ENCODE measurements at regions not wholly inside any gene's neighbourhood (a gene's known extent, or its start where the extent isn't known, plus 50 kb on each side); places are given as distances from the start of the nearest gene placed in this dataset.

GRCh38 chr2:14303366-14304115 lies 329.0 kb upstream of the LRATD1 start:
- H3K4me2 ChIP-seq (ENCODE audit: control insufficient read depth, extremely low read depth, insufficient read depth, low read depth, low read length): no peak overlapping the region
- dilution Hi-C loops (cut with MboI; ENCODE audit: extremely low pct_ligation_motif_present, low sequenced_read_pairs): no loop called here

GRCh38 chr2:14304326-14304725 lies 328.2 kb upstream of the LRATD1 start:
- H3K4me2 ChIP-seq (ENCODE audit: control insufficient read depth, extremely low read depth, insufficient read depth, low read depth, low read length): no peak overlapping the region
- H3K27me3 ChIP-seq (ENCODE audit: control insufficient read depth, extremely low read depth, insufficient read depth, low read length): no peaks in the 10 kb centered on the region
- no peaks in the 10 kb centered on the region for H3K4me1 ChIP-seq (ENCODE audit: control insufficient read depth, extremely low read depth, insufficient read depth, low read length)
- no peaks in the 10 kb centered on the region for H4K20me1 ChIP-seq (ENCODE audit: control insufficient read depth, extremely low read depth, insufficient read depth, low read length)
- H3K36me3 ChIP-seq (ENCODE audit: control insufficient read depth in 2 of 2, extremely low read depth in 1 of 2, insufficient read depth in 2 of 2, low read length in 2 of 2): no peaks in the 10 kb centered on the region
- FAIRE-seq: no peak
- no peak overlapping the region for H2AFZ ChIP-seq (ENCODE audit: control insufficient read depth, low read length)
- no peak for TF ChIP-seq CTCF (optimal IDR thresholded peaks at IDR 0.05 in 1 of 3, IDR thresholded peaks at IDR 0.05 in 1 of 3, conservative IDR thresholded peaks at IDR 0.05 in 1 of 3; ENCODE audit: extremely low read depth in 1 of 3, insufficient read depth in 2 of 3, low read length in 3 of 3)
- no peak for TF ChIP-seq EZH2 (IDR thresholded peaks at IDR 0.05; ENCODE audit: low read length)
- no peak overlapping the region for H3K4me3 ChIP-seq (ENCODE audit: control insufficient read depth in 2 of 3, extremely low read depth in 1 of 3, insufficient read depth in 2 of 3, low read depth in 1 of 3, low read length in 3 of 3)
- dilution Hi-C loops (cut with MboI; ENCODE audit: extremely low pct_ligation_motif_present, low sequenced_read_pairs): no loop called here
- no peak overlapping the region for H3K27ac ChIP-seq (ENCODE audit: control insufficient read depth, insufficient read depth, low read length)
- no peak for DNase-seq (ENCODE audit: low read depth, low spot score)
- no peaks in the 10 kb centered on the region for H3K9me1 ChIP-seq (ENCODE audit: control insufficient read depth, extremely low read depth, insufficient read depth, low read length)
- H3K79me2 ChIP-seq (ENCODE audit: control insufficient read depth, insufficient read depth, low read length): no peaks in the 10 kb centered on the region
- no peaks in the 10 kb centered on the region for H3K9me3 ChIP-seq (ENCODE audit: control insufficient read depth, low read depth, low read length)
- no peak overlapping the region for H3K9ac ChIP-seq (ENCODE audit: control insufficient read depth, extremely low read depth, insufficient read depth, low read length)

More at GRCh38 chr2:14303366-14304115, 329.0 kb upstream of the LRATD1 start:
- H3K9me1 ChIP-seq (ENCODE audit: control insufficient read depth, extremely low read depth, insufficient read depth, low read length): no peaks in the 10 kb centered on the region
- no peaks in the 10 kb centered on the region for H3K9me3 ChIP-seq (ENCODE audit: control insufficient read depth, low read depth, low read length)
- H3K27me3 ChIP-seq (ENCODE audit: control insufficient read depth, extremely low read depth, insufficient read depth, low read length): no peaks in the 10 kb centered on the region
- no peak for FAIRE-seq
- no peak overlapping the region for H3K9ac ChIP-seq (ENCODE audit: control insufficient read depth, extremely low read depth, insufficient read depth, low read length)
- no peak for DNase-seq (ENCODE audit: low read depth, low spot score)
- H4K20me1 ChIP-seq (ENCODE audit: control insufficient read depth, extremely low read depth, insufficient read depth, low read length): no peaks in the 10 kb centered on the region
- H2AFZ ChIP-seq (ENCODE audit: control insufficient read depth, low read length): no peak overlapping the region
- no peaks in the 10 kb centered on the region for H3K4me1 ChIP-seq (ENCODE audit: control insufficient read depth, extremely low read depth, insufficient read depth, low read length)
- no peak overlapping the region for H3K4me3 ChIP-seq (ENCODE audit: control insufficient read depth in 2 of 3, extremely low read depth in 1 of 3, insufficient read depth in 2 of 3, low read depth in 1 of 3, low read length in 3 of 3)
- no peak overlapping the region for H3K27ac ChIP-seq (ENCODE audit: control insufficient read depth, insufficient read depth, low read length)
- no peaks in the 10 kb centered on the region for H3K79me2 ChIP-seq (ENCODE audit: control insufficient read depth, insufficient read depth, low read length)
- no peak for TF ChIP-seq EZH2 (IDR thresholded peaks at IDR 0.05; ENCODE audit: low read length)
- TF ChIP-seq CTCF (optimal IDR thresholded peaks at IDR 0.05 in 1 of 3, IDR thresholded peaks at IDR 0.05 in 1 of 3, conservative IDR thresholded peaks at IDR 0.05 in 1 of 3; ENCODE audit: extremely low read depth in 1 of 3, insufficient read depth in 2 of 3, low read length in 3 of 3): no peak
- H3K36me3 ChIP-seq (ENCODE audit: control insufficient read depth in 2 of 2, extremely low read depth in 1 of 2, insufficient read depth in 2 of 2, low read length in 2 of 2): no peaks in the 10 kb centered on the region
